Mammary epithelial cell (primary cell): ENCODE measurements at regions not wholly inside any gene's neighbourhood (a gene's known extent, or its start where the extent isn't known, plus 50 kb on each side); places are given as distances from the start of the nearest gene placed in this dataset.

Experiments
- CTCF ChIP-seq, 2 donors: IDR thresholded peaks in 1 of 2; conservative IDR thresholded peaks in 1 of 2; 2 replicates each; pipeline ENCODE4 v1.5.1; 2011 to 2012; ENCODE audit warnings: inconsistent platforms in 2 of 2, low read length in 2 of 2, mild to moderate bottlenecking in 2 of 2, control low read depth in 1 of 2, low read depth in 1 of 2; ENCODE audit not compliant: insufficient read depth in 1 of 2; ENCODE audit errors: extremely low read depth in 1 of 2
- EZH2 ChIP-seq: IDR thresholded peaks from 2 replicates; pipeline ENCODE4 v1.6.1; 2012; ENCODE audit warnings: low read length, inconsistent platforms, borderline replicate concordance

- no peak for TF ChIP-seq CTCF (conservative IDR thresholded peaks at IDR 0.05 in 1 of 2, IDR thresholded peaks at IDR 0.05 in 1 of 2; ENCODE audit: extremely low read depth in 1 of 2, insufficient read depth in 1 of 2, low read depth in 1 of 2, low read length in 2 of 2)
- TF ChIP-seq EZH2, result no peak
These were observed 513.0 kb downstream of the TMEM121 start for GRCh38 chr14:106039400-106039799.
